ENCODE measurements at regions not wholly inside any gene's neighbourhood (a gene's known extent, or its start where the extent isn't known, plus 50 kb on each side); places are given as distances from the start of the nearest gene placed in this dataset.
A peak's percentile ranks its signal among the peaks of the same experiment; 100 is the strongest.
"Not testable (repeated sequence)": the region's sequence is repeated elsewhere in the genome, so short reads cannot be mapped to it uniquely, and the experiment has no call there.

DNA sequence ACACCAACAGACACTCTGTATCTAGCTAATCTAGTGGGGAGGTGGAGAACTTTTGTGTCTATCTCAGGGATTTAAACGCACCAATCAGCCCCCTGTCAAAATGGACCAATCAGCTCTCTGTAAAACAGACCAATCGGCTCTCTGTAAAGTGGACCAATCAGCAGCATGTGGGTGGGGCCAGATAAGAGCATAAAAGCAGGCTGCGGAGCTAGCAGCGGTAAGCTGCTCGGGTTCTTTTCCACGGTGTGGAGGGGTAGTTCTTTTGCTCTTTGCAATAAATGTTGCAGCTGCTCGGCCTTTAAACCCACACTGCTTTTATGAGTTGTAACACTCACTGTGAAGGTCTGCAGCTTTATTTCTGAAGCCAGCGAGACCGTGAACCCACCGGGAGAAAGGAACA lies 51.3 kb upstream of the FOXI3 start:
- Histone ChIP-seq H3K14ac (ENCODE audit: low read length) (no peak overlapping the region), H4K91ac (ENCODE audit: low read depth, low read length, poor library complexity) (no peak overlapping the region), H3K27me3 (ENCODE audit: control insufficient read depth in 3 of 3, insufficient read depth in 3 of 3, low read depth in 1 of 3, low read length in 3 of 3) (no peaks in the 10 kb centered on the region), H2BK15ac (ENCODE audit: low read length) (no peak overlapping the region), H3K27ac (replicated peaks; ENCODE audit: low read length) (no peak overlapping the region), H3K9me3 (replicated peaks in 1 of 2; ENCODE audit: control insufficient read depth in 2 of 2, insufficient read depth in 1 of 2, low read depth in 1 of 2, low read length in 2 of 2) (peaks cover 0 to 3% of the 10 kb centered on the region in 2 donors), H3K4me1 (ENCODE audit: control insufficient read depth in 2 of 2, insufficient read depth in 1 of 2, low read depth in 1 of 2, low read length in 2 of 2) (no peaks in the 10 kb centered on the region), H3K4me3 (ENCODE audit: low read length in 2 of 2) (no peak overlapping the region), H3K4me2 (ENCODE audit: insufficient read depth, low read length, poor library complexity, severe bottlenecking) (no peak overlapping the region), H2AK5ac (ENCODE audit: low read depth, low read length) (peak overlapping the region; percentile 46), H3K18ac (ENCODE audit: low read length) (no peak overlapping the region), H3K23ac (ENCODE audit: low read depth, low read length, poor library complexity) (no peak overlapping the region), H3K4ac (ENCODE audit: low read length) (no peak overlapping the region), H3K9ac (ENCODE audit: low read depth, low read length, poor library complexity) (no peak overlapping the region), H2AFZ (ENCODE audit: low read length) (peak overlapping the region; percentile 12), H3K36me3 (replicated peaks in 1 of 2; ENCODE audit: control insufficient read depth in 2 of 2, insufficient read depth in 2 of 2, low read length in 2 of 2) (no peaks in the 10 kb centered on the region), H2BK12ac (ENCODE audit: low read length) (no peak overlapping the region), H3K79me1 (ENCODE audit: low read depth, low read length) (no peaks in the 10 kb centered on the region), H4K8ac (ENCODE audit: low read depth, low read length) (no peak overlapping the region), H2BK5ac (ENCODE audit: low read length) (no peak overlapping the region), H2BK120ac (ENCODE audit: low read depth, low read length) (no peak overlapping the region)
- DNase-seq (ENCODE audit: low spot score) = no peak
- no CpG with 5 or more reads among the region's 10 CpGs for WGBS, 2 donors (ENCODE audit: extremely low coverage in 2 of 2, insufficient read length in 2 of 2, insufficient replicate concordance in 1 of 2)

DNA sequence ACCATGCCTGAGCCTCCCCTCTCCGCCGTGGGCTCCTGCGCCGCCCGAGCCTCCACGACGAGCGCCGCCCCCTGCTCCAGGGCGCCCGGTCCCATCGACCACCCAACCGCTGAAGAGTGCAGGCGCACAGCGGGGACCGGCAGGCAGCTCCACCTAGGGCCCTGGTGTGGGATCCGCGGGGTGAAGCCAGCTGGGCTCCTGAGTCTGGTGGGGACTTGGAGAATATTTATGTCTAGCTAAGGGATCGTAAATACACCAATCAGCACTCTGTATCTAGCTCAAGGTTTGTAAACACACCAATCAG lies 50.8 kb upstream of the FOXI3 start:
- no CpG with 5 or more reads among the region's 19 CpGs for WGBS, 2 donors (ENCODE audit: extremely low coverage in 2 of 2, insufficient read length in 2 of 2, insufficient replicate concordance in 1 of 2)
- not testable (repeated sequence) for H3K36me3 ChIP-seq (replicated peaks in 1 of 2; ENCODE audit: control insufficient read depth in 2 of 2, insufficient read depth in 2 of 2, low read length in 2 of 2)

More for the DNA sequence above, 50.8 kb upstream of the FOXI3 start:
- not testable (repeated sequence) for H3K4ac ChIP-seq (ENCODE audit: low read length); H3K4me1 ChIP-seq (ENCODE audit: control insufficient read depth in 2 of 2, insufficient read depth in 1 of 2, low read depth in 1 of 2, low read length in 2 of 2); H3K9me3 ChIP-seq (replicated peaks in 1 of 2; ENCODE audit: control insufficient read depth in 2 of 2, insufficient read depth in 1 of 2, low read depth in 1 of 2, low read length in 2 of 2); H3K27ac ChIP-seq (replicated peaks; ENCODE audit: low read length); H3K23ac ChIP-seq (ENCODE audit: low read depth, low read length, poor library complexity); H3K14ac ChIP-seq (ENCODE audit: low read length); H3K79me1 ChIP-seq (ENCODE audit: low read depth, low read length); H4K91ac ChIP-seq (ENCODE audit: low read depth, low read length, poor library complexity); H3K9ac ChIP-seq (ENCODE audit: low read depth, low read length, poor library complexity); H2BK120ac ChIP-seq (ENCODE audit: low read depth, low read length); H2BK5ac ChIP-seq (ENCODE audit: low read length); H3K18ac ChIP-seq (ENCODE audit: low read length); H3K4me3 ChIP-seq (ENCODE audit: low read length in 2 of 2); H3K4me2 ChIP-seq (ENCODE audit: insufficient read depth, low read length, poor library complexity, severe bottlenecking); H2BK15ac ChIP-seq (ENCODE audit: low read length); H3K27me3 ChIP-seq (ENCODE audit: control insufficient read depth in 3 of 3, insufficient read depth in 3 of 3, low read depth in 1 of 3, low read length in 3 of 3); H4K8ac ChIP-seq (ENCODE audit: low read depth, low read length); H2AFZ ChIP-seq (ENCODE audit: low read length); H2BK12ac ChIP-seq (ENCODE audit: low read length); H2AK5ac ChIP-seq (ENCODE audit: low read depth, low read length); DNase-seq (ENCODE audit: low spot score)
